PFSK-1 (cell line): ENCODE measurements at regions not wholly inside any gene's neighbourhood (a gene's known extent, or its start where the extent isn't known, plus 50 kb on each side); places are given as distances from the start of the nearest gene placed in this dataset.

Experiments used
- FOXP2 ChIP-seq: optimal IDR thresholded peaks from 2 replicates; pipeline ENCODE3; 2011; ENCODE audit warnings: borderline replicate concordance, control low read depth, inconsistent platforms; ENCODE audit not compliant: insufficient read depth; ENCODE audit errors: extremely low read length, extremely low read depth
- POLR2AphosphoS5 ChIP-seq: IDR thresholded peaks from 2 replicates; pipeline ENCODE4 v1.6.1; 2012; ENCODE audit warnings: low read depth, mild to moderate bottlenecking, control low read depth, low read length, moderate library complexity
- REST ChIP-seq, 2 experiments: IDR thresholded peaks; 2 replicates each; pipeline versions ENCODE4 v1.6.1 to v1.8.0; 2011 to 2012; ENCODE audit warnings: low read depth in 2 of 2, low read length in 2 of 2, control low read depth in 1 of 2, inconsistent platforms in 1 of 2, mild to moderate bottlenecking in 1 of 2, moderate library complexity in 1 of 2; ENCODE audit not compliant: insufficient read depth in 1 of 2
- SIN3A ChIP-seq: IDR thresholded peaks from 2 replicates; pipeline ENCODE4 v1.6.1; 2012; ENCODE audit warnings: mild to moderate bottlenecking, low read length, moderate library complexity, borderline replicate concordance; ENCODE audit not compliant: insufficient read depth
- TAF1 ChIP-seq: IDR thresholded peaks from 2 replicates; pipeline ENCODE4 v1.6.1; 2012; ENCODE audit warnings: low read length, control low read depth, borderline replicate concordance; ENCODE audit not compliant: insufficient read depth

DNA sequence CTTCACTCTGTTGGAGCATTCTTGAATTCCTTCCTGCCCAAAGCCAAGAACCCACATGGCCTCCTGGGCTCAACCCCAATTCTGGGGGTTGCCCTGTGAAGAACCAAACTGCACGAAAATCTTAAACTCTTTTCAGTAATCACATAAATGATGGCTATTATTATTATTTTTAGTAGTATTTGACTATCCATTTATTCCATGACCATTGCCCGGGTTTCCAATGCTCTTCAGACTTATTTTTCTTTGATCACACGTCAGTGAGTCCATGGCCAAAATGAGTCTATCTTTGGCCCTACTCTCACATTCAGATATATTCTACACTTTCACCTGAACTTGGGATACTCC, 185.9 kb downstream of the AVL9 start:
- TF ChIP-seq REST (IDR thresholded peaks at IDR 0.05; ENCODE audit: insufficient read depth in 1 of 2, low read depth in 2 of 2, low read length in 2 of 2) (no peak), SIN3A (no peak), POLR2AphosphoS5 (no peak), FOXP2 (no peak)

- TF ChIP-seq POLR2AphosphoS5 (no peak), TAF1 (no peak), FOXP2 (no peak), SIN3A (no peak)
These were observed 185.2 kb downstream of the AVL9 start for GRCh38 chr7:32680259-32681173.

DNA sequence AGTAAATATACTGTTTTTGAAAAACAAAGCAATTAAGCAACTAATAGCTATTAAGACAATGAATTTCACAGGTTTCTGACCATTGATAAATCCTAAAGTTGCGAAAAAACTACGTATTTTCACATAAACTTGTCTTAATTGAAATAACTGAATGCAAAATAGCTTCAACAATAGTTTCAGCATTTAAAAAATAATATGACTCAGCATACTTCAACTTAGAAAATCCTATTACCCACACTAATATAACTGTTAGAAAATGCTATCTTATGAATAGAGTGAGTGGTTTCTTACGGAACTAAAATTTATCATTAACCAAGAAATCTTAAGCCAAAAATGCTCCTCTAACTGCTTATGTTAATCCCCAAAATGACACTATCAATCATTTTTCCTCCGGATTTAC, 183.9 kb downstream of the AVL9 start:
- TF ChIP-seq SIN3A = no peak
- no peak for TF ChIP-seq FOXP2
- TF ChIP-seq POLR2AphosphoS5 = no peak
- no peak for TF ChIP-seq TAF1
- TF ChIP-seq REST (IDR thresholded peaks at IDR 0.05; ENCODE audit: insufficient read depth in 1 of 2, low read depth in 2 of 2, low read length in 2 of 2) = no peak

DNA sequence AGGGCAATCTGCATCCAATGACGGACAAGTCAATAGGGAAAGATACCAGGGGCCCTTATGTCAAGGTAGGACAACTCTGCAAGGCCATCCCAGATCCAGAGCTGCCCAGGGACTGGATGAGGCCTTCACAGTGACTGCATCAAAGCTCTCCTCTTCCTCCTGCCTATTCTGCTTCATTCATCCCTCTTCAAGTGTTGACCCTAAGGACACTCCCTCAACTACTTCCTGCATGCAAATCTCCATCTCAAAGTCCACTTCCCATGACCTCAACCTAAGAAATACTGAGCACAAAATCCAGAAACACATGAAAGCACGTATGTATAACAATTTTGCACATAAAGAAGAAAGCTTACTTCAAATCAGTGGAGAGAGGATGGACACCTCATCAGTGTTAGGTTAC, 182.3 kb downstream of the AVL9 start:
- no peak for TF ChIP-seq POLR2AphosphoS5
- no peak for TF ChIP-seq SIN3A
- TF ChIP-seq REST (IDR thresholded peaks at IDR 0.05; ENCODE audit: insufficient read depth in 1 of 2, low read depth in 2 of 2, low read length in 2 of 2) = no peak
- no peak for TF ChIP-seq TAF1
- TF ChIP-seq FOXP2 = no peak

GRCh38 chr7:32676249-32676941, 181.1 kb downstream of the AVL9 start:
- TF ChIP-seq TAF1 (no peak), SIN3A (no peak), POLR2AphosphoS5 (no peak), FOXP2 (no peak), REST (IDR thresholded peaks at IDR 0.05; ENCODE audit: insufficient read depth in 1 of 2, low read depth in 2 of 2, low read length in 2 of 2) (no peak)
